Lower leg skin (tissue), 4 donors: ENCODE measurements at regions not wholly inside any gene's neighbourhood (a gene's known extent, or its start where the extent isn't known, plus 50 kb on each side); places are given as distances from the start of the nearest gene placed in this dataset.

Source experiments
- DNase-seq, 2 donors: peaks; one replicate each; pipeline ENCODE4 v3.0.0-alpha.2; 2019; ENCODE audit warnings: low spot score in 2 of 2
- H3K4me3 ChIP-seq: fragments of 200-600 bp; sonication (generic); 2 replicates; pipeline ENCODE4 v1.5.1; 2017; ENCODE audit warnings: mild to moderate bottlenecking, low read depth; ENCODE audit not compliant: poor library complexity, severe bottlenecking
- POLR2A ChIP-seq, 2 donors: fragments of 450-650 bp; IDR thresholded peaks; one replicate each; pipeline ENCODE4 v1.6.1; 2016 to 2017; ENCODE audit warnings: antibody characterized with exemption in 2 of 2, mild to moderate bottlenecking in 1 of 2, moderate library complexity in 1 of 2
- WGBS, 2 donors: methylation state at CpG; one replicate each; pipeline ENCODE4 v1.1.5; 2018; 5-methylcytosine and 5-hydroxymethylcytosine counted together
- intact Hi-C: fragments of 100-400 bp; cut with DNase I; formaldehyde crosslinking; loops from one replicate; pipeline ENCODE4 v1.15.0; 2023; ENCODE audit warnings: low total_unique reads
- TF ChIP-seq, protein P1 (sequence below), 3 donors: fragments of 450-650 bp; IDR thresholded peaks; one replicate each; pipeline ENCODE4 v1.5.1; 2016; ENCODE audit warnings: antibody characterized with exemption in 3 of 3, mild to moderate bottlenecking in 3 of 3, moderate library complexity in 2 of 3

DNA sequence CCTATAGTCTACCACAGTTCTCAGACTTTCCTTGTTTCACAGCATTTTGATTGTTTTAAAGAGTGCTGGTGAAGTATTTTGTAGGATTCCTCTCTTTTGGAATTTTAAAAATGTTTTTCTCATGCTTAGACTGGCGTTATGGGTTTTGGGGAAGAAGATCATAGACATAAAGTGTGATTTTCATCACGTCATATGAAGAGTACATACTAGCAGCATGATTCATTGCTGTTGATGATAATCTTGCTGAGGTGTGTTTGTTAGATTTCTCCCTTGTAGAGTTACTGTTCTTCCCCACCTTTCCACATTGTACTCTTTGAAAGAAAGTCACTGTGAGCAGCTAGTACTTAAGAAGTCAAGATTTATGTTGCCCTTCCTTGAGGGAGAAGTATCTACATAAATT lies 396.1 kb upstream of the GNPDA2 start:
- TF ChIP-seq, protein P1, sequence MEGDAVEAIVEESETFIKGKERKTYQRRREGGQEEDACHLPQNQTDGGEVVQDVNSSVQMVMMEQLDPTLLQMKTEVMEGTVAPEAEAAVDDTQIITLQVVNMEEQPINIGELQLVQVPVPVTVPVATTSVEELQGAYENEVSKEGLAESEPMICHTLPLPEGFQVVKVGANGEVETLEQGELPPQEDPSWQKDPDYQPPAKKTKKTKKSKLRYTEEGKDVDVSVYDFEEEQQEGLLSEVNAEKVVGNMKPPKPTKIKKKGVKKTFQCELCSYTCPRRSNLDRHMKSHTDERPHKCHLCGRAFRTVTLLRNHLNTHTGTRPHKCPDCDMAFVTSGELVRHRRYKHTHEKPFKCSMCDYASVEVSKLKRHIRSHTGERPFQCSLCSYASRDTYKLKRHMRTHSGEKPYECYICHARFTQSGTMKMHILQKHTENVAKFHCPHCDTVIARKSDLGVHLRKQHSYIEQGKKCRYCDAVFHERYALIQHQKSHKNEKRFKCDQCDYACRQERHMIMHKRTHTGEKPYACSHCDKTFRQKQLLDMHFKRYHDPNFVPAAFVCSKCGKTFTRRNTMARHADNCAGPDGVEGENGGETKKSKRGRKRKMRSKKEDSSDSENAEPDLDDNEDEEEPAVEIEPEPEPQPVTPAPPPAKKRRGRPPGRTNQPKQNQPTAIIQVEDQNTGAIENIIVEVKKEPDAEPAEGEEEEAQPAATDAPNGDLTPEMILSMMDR (IDR thresholded peaks at IDR 0.05): no peak
- no peak for TF ChIP-seq POLR2A (IDR thresholded peaks at IDR 0.05)
- 52% methylated on average over 2 of the region's 2 CpGs for WGBS, 2 donors
- no peak overlapping the region for H3K4me3 ChIP-seq
- intact Hi-C loops: no loop called here
- DNase-seq: no peak

DNA sequence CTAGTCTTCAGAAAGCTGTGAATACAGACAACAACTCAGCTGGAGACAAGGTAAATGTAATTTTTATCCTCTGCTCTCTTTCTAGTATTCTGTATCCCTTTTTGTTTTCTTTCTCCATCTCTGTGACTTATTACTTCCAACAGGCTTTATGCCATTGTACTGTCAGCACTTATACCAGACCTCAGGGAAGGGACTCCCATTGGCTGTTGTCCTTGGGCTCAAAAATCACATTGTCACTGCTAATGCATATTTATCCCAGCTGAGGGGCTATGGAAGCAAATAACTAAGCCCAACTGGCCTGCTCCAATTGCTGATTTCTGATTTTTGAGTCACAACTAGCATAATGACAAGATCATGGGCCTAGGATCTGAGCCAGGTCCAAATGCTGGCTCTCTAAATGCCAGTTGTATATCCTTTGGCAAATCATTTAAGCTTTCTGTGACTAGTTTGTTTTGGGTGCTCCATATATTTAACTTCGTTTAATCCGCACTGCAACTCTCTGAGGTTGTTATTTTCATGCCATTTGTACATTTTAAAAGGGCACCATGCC lies 395.1 kb upstream of the GNPDA2 start:
- no peak for DNase-seq
- no peak overlapping the region for H3K4me3 ChIP-seq
- intact Hi-C loops: no loop called here
- WGBS, 2 donors: 51 to 74% methylated on average over 2 of the region's 2 CpGs
- no peak for TF ChIP-seq POLR2A (IDR thresholded peaks at IDR 0.05)
- TF ChIP-seq, protein P1 (IDR thresholded peaks at IDR 0.05): no peak

DNA sequence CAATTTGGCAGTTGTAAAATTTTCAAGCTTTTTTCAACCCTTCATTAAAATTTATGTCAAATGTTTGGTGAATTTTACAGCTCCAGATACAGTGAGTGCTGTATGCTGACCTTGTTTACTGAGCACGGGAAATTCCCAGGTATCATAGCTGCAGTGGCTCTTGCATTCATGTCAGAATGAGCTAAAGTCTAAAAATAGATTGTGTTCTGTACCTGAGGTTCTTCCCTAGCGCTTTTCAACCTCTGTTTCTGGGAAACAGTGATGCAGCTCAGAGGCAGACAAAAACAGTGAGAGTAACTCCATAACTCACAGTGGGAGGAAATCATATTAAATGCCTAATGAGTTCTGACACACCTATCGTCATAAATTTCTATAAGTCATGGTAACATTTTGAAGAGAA lies 393.8 kb upstream of the GNPDA2 start:
- WGBS, 2 donors: 40 to 41% methylated on average over 3 of the region's 3 CpGs
- intact Hi-C loops: no loop called here
- no peak overlapping the region for H3K4me3 ChIP-seq
- no peak for TF ChIP-seq POLR2A (IDR thresholded peaks at IDR 0.05)
- TF ChIP-seq, protein P1 (IDR thresholded peaks at IDR 0.05): no peak
- no peak for DNase-seq

DNA sequence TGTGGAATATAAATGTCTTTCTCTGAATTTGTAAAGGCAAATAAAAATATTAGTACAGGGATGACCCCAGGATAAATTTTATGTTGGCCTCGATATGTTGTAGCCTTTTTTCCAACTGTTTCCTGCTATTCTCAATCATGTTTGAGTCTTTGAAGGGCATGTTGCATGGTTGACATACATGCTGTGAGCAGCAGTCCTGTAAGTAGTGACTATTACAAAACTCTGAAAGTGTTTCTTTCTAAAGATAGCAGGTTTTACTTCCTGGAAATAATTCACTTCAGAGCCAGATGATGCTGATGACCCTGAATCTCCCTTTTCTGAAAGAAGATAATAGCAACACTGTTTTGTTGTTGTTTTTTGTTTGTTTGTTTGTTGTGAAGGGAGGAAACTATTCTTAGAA lies 393.0 kb upstream of the GNPDA2 start:
- intact Hi-C loops: no loop called here
- WGBS, 2 donors: 39 to 56% methylated on average over 1 of the region's 1 CpG
- H3K4me3 ChIP-seq: no peak overlapping the region
- TF ChIP-seq, protein P1 (IDR thresholded peaks at IDR 0.05): no peak
- no peak for TF ChIP-seq POLR2A (IDR thresholded peaks at IDR 0.05)
- DNase-seq: no peak

DNA sequence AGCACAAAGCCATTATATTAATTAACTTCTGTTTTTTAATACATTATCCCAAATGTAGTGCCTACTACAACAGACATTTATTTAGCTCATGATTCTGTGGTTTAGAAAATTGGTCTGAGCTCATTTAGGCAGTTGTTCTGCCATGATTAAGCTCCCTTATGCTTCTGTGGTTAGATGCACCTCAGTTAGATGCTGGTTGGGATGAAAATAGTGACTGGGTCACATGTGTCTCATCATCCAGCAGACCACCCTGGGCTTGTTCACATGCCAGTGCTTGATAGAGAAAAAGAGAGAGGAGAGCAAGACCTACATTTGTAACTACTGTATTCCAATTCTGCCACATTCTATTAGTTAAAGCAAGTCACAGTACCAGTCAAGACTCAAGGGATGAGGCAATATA lies 376.4 kb upstream of the GNPDA2 start:
- intact Hi-C loops: no loop called here
- DNase-seq: no peak
- TF ChIP-seq POLR2A (IDR thresholded peaks at IDR 0.05): no peak
- TF ChIP-seq, protein P1 (IDR thresholded peaks at IDR 0.05): no peak
- H3K4me3 ChIP-seq: no peak overlapping the region
